GM21529 (cell line): ENCODE measurements at regions not wholly inside any gene's neighbourhood (a gene's known extent, or its start where the extent isn't known, plus 50 kb on each side); places are given as distances from the start of the nearest gene placed in this dataset.
A peak's percentile ranks its signal among the peaks of the same experiment; 100 is the strongest.

Experiments
- ATAC-seq: cut with Tn5 transposase; IDR thresholded peaks from one replicate; pipeline ENCODE4 v1.9.1; 2021; ENCODE audit not compliant: unreplicated experiment

GRCh38 chr4:181524499-181524898, 718.7 kb upstream of the TENM3 start:
- ATAC-seq: no peak

GRCh38 chr4:181525634-181526033, 717.6 kb upstream of the TENM3 start:
- no peak for ATAC-seq

- peak; percentile 81 for ATAC-seq
Measured at GRCh38 chr4:181528570-181529184, 714.5 kb upstream of the TENM3 start.

GRCh38 chr4:181529537-181529936, 713.7 kb upstream of the TENM3 start:
- ATAC-seq: no peak

- no peak for ATAC-seq
Measured at GRCh38 chr4:181536196-181536746, 706.9 kb upstream of the TENM3 start.

GRCh38 chr4:181536811-181537434, 706.3 kb upstream of the TENM3 start:
- ATAC-seq: no peak

GRCh38 chr4:181538431-181538830, 704.8 kb upstream of the TENM3 start:
- no peak for ATAC-seq

GRCh38 chr4:181541396-181541795, 701.8 kb upstream of the TENM3 start:
- ATAC-seq: no peak

GRCh38 chr4:181548873-181549575, 694.2 kb upstream of the TENM3 start:
- no peak for ATAC-seq

GRCh38 chr4:181549576-181550188, 693.5 kb upstream of the TENM3 start:
- no peak for ATAC-seq

- no peak for ATAC-seq
Measured at GRCh38 chr4:181550381-181550780, 692.8 kb upstream of the TENM3 start.

- no peak for ATAC-seq
Measured at GRCh38 chr4:181559637-181560036, 683.6 kb upstream of the TENM3 start.

- no peak for ATAC-seq
Measured at GRCh38 chr4:181562399-181562798, 680.8 kb upstream of the TENM3 start.

- ATAC-seq: no peak
Measured at GRCh38 chr4:181564625-181565024, 678.6 kb upstream of the TENM3 start.

- no peak for ATAC-seq
Measured at GRCh38 chr4:181566490-181566889, 676.7 kb upstream of the TENM3 start.

- ATAC-seq: peak; percentile 71
Measured at GRCh38 chr4:181569553-181569952, 673.6 kb upstream of the TENM3 start.

- ATAC-seq: no peak
Measured at GRCh38 chr4:181578911-181579310, 664.3 kb upstream of the TENM3 start.

GRCh38 chr4:181579486-181579885, 663.7 kb upstream of the TENM3 start:
- no peak for ATAC-seq

GRCh38 chr4:181581983-181582382, 661.2 kb upstream of the TENM3 start:
- ATAC-seq: no peak

GRCh38 chr4:181582595-181582994, 660.6 kb upstream of the TENM3 start:
- no peak for ATAC-seq

GRCh38 chr4:181588733-181589302, 654.4 kb upstream of the TENM3 start:
- no peak for ATAC-seq
